ENCODE measurements at regions not wholly inside any gene's neighbourhood (a gene's known extent, or its start where the extent isn't known, plus 50 kb on each side); places are given as distances from the start of the nearest gene placed in this dataset.

- Histone ChIP-seq H3K27me3 (ENCODE audit: control insufficient read depth, insufficient read depth, low read length) (no peaks in the 10 kb centered on the region), H3K4me3 (ENCODE audit: low read depth, low read length) (no peak overlapping the region), H3K36me3 (ENCODE audit: control insufficient read depth, insufficient read depth, low read length) (no peaks in the 10 kb centered on the region)
- TF ChIP-seq CTCF (IDR thresholded peaks at IDR 0.05; ENCODE audit: insufficient read depth, low read depth, low read length) = no peak
- ChIA-PET CTCF (no interaction called here), POLR2A (no interaction called here)
- DNase-seq (ENCODE audit: low read depth) = no peak
Observed at GRCh38 chr12:41956353-41956752, 188.3 kb downstream of the GXYLT1 start.

- Histone ChIP-seq H3K27me3 (ENCODE audit: control insufficient read depth, insufficient read depth, low read length) (no peaks in the 10 kb centered on the region), H3K4me3 (ENCODE audit: low read depth, low read length) (no peak overlapping the region), H3K36me3 (ENCODE audit: control insufficient read depth, insufficient read depth, low read length) (no peaks in the 10 kb centered on the region)
- DNase-seq (ENCODE audit: low read depth) = no peak
- ChIA-PET POLR2A (no interaction called here), CTCF (no interaction called here)
- TF ChIP-seq CTCF (IDR thresholded peaks at IDR 0.05; ENCODE audit: insufficient read depth, low read depth, low read length) = no peak
Observed at GRCh38 chr12:41950455-41950854, 194.2 kb downstream of the GXYLT1 start.

GRCh38 chr12:41946106-41946505 lies 198.6 kb downstream of the GXYLT1 start:
- no peaks in the 10 kb centered on the region for H3K36me3 ChIP-seq (ENCODE audit: control insufficient read depth, insufficient read depth, low read length)
- ChIA-PET POLR2A (no interaction called here), CTCF (no interaction called here)
- no peak for TF ChIP-seq CTCF (IDR thresholded peaks at IDR 0.05; ENCODE audit: insufficient read depth, low read depth, low read length)
- DNase-seq (ENCODE audit: low read depth) = no peak
- H3K4me3 ChIP-seq (ENCODE audit: low read depth, low read length) = no peak overlapping the region
- H3K27me3 ChIP-seq (ENCODE audit: control insufficient read depth, insufficient read depth, low read length) = no peaks in the 10 kb centered on the region

- DNase-seq (ENCODE audit: low read depth) = peak; percentile 4
- no peak for TF ChIP-seq CTCF (IDR thresholded peaks at IDR 0.05; ENCODE audit: insufficient read depth, low read depth, low read length)
- POLR2A ChIA-PET = no interaction called here
- Histone ChIP-seq H3K27me3 (ENCODE audit: control insufficient read depth, insufficient read depth, low read length) (no peaks in the 10 kb centered on the region), H3K4me3 (ENCODE audit: low read depth, low read length) (no peak overlapping the region), H3K36me3 (ENCODE audit: control insufficient read depth, insufficient read depth, low read length) (no peaks in the 10 kb centered on the region)
- CTCF ChIA-PET = no interaction called here
Observed at GRCh38 chr12:41944216-41944615, 200.5 kb downstream of the GXYLT1 start.

GRCh38 chr12:41943671-41944070 lies 201.0 kb downstream of the GXYLT1 start:
- no peaks in the 10 kb centered on the region for H3K36me3 ChIP-seq (ENCODE audit: control insufficient read depth, insufficient read depth, low read length)
- H3K27me3 ChIP-seq (ENCODE audit: control insufficient read depth, insufficient read depth, low read length) = no peaks in the 10 kb centered on the region
- ChIA-PET POLR2A (no interaction called here), CTCF (no interaction called here)
- no peak overlapping the region for H3K4me3 ChIP-seq (ENCODE audit: low read depth, low read length)
- DNase-seq (ENCODE audit: low read depth) = no peak
- no peak for TF ChIP-seq CTCF (IDR thresholded peaks at IDR 0.05; ENCODE audit: insufficient read depth, low read depth, low read length)
